ENCODE measurements at regions not wholly inside any gene's neighbourhood (a gene's known extent, or its start where the extent isn't known, plus 50 kb on each side); places are given as distances from the start of the nearest gene placed in this dataset.

GRCh38 chr12:128204711-128205110 is 62.3 kb upstream of the TMEM132C start:
- Mint-ChIP-seq H3K4me3 (no peak overlapping the region), H3K9me3 (peaks cover 48% of the 10 kb centered on the region), H3K4me1 (ENCODE audit: low read depth) (no peaks in the 10 kb centered on the region), H3K36me3 (ENCODE audit: low read depth) (no peaks in the 10 kb centered on the region), H3K27ac (no peak overlapping the region), H3K27me3 (ENCODE audit: insufficient read depth) (no peaks in the 10 kb centered on the region)
- TF ChIP-seq CTCF (IDR thresholded peaks at IDR 0.05): no peak
- no peak for DNase-seq

- Mint-ChIP-seq H3K27ac (no peak overlapping the region), H3K27me3 (ENCODE audit: insufficient read depth) (no peaks in the 10 kb centered on the region), H3K9me3 (peaks cover 46% of the 10 kb centered on the region), H3K4me3 (no peak overlapping the region), H3K36me3 (ENCODE audit: low read depth) (no peaks in the 10 kb centered on the region), H3K4me1 (ENCODE audit: low read depth) (no peaks in the 10 kb centered on the region)
- no peak for DNase-seq
- TF ChIP-seq CTCF (IDR thresholded peaks at IDR 0.05): no peak
Observed at GRCh38 chr12:128205145-128205544, 61.8 kb upstream of the TMEM132C start.

GRCh38 chr12:128205758-128206157 is 61.2 kb upstream of the TMEM132C start:
- no peak overlapping the region for H3K4me3 Mint-ChIP-seq
- no peaks in the 10 kb centered on the region for H3K36me3 Mint-ChIP-seq (ENCODE audit: low read depth)
- no peak for TF ChIP-seq CTCF (IDR thresholded peaks at IDR 0.05)
- no peak for DNase-seq
- no peaks in the 10 kb centered on the region for H3K4me1 Mint-ChIP-seq (ENCODE audit: low read depth)
- H3K27me3 Mint-ChIP-seq (ENCODE audit: insufficient read depth): no peaks in the 10 kb centered on the region
- H3K27ac Mint-ChIP-seq: no peak overlapping the region
- peaks cover 48% of the 10 kb centered on the region for H3K9me3 Mint-ChIP-seq
